RWPE2 (cell line): ENCODE measurements at regions not wholly inside any gene's neighbourhood (a gene's known extent, or its start where the extent isn't known, plus 50 kb on each side); places are given as distances from the start of the nearest gene placed in this dataset.
"Not testable (repeated sequence)": the region's sequence is repeated elsewhere in the genome, so short reads cannot be mapped to it uniquely, and the experiment has no call there.

Experiments
- ATAC-seq: fragments of 200-7000 bp; cut with Tn5 transposase; 3 replicates; pipeline ENCODE4 v1.9.1; 2021; ENCODE audit warnings: low read depth
- DNase-seq: peaks from one replicate; pipeline ENCODE4 v3.0.0-alpha.2; 2020; ENCODE audit warnings: low spot score
- H3K27ac ChIP-seq: fragments of 450-650 bp; 2 replicates; pipeline ENCODE4 v1.5.1; 2017; ENCODE audit warnings: mild to moderate bottlenecking; ENCODE audit not compliant: poor library complexity, severe bottlenecking
- H3K27me3 ChIP-seq: fragments of 250-450 bp; sonication (Bioruptor Pico); 2 replicates; pipeline ENCODE4 v1.5.1; 2021; ENCODE audit warnings: mild to moderate bottlenecking, moderate library complexity; ENCODE audit not compliant: insufficient read depth, poor library complexity, severe bottlenecking
- H3K36me3 ChIP-seq: fragments of 250-450 bp; sonication (Bioruptor Pico); 2 replicates; pipeline ENCODE4 v1.5.1; 2020; ENCODE audit warnings: low read depth, mild to moderate bottlenecking, moderate library complexity
- H3K4me1 ChIP-seq: fragments of 250-450 bp; sonication (Bioruptor Pico); 2 replicates; pipeline ENCODE4 v1.5.1; 2021; ENCODE audit warnings: mild to moderate bottlenecking, moderate library complexity; ENCODE audit not compliant: insufficient read depth, poor library complexity, severe bottlenecking
- H3K4me3 ChIP-seq: fragments of 250-450 bp; sonication (Bioruptor Pico); 2 replicates; pipeline ENCODE4 v1.5.1; 2021; ENCODE audit warnings: mild to moderate bottlenecking, moderate library complexity; ENCODE audit not compliant: severe bottlenecking
- H3K9me3 ChIP-seq: fragments of 250-450 bp; sonication (Bioruptor Pico); 2 replicates; pipeline ENCODE4 v1.5.1; 2021; ENCODE audit warnings: mild to moderate bottlenecking, moderate library complexity; ENCODE audit not compliant: severe bottlenecking
- CTCF ChIP-seq: fragments of 450-650 bp; IDR thresholded peaks from one replicate; pipeline ENCODE4 v1.5.1; 2017; ENCODE audit warnings: mild to moderate bottlenecking, moderate library complexity; ENCODE audit not compliant: poor library complexity, severe bottlenecking

GRCh38 chr1:114035304-114035700, 56.0 kb downstream of the OLFML3 start:
- no peak for TF ChIP-seq CTCF
- H3K27ac ChIP-seq: no peak overlapping the region
- ATAC-seq (no peak), DNase-seq (no peak)
- H3K4me3 ChIP-seq: no peak overlapping the region
- H3K36me3 ChIP-seq: no peaks in the 10 kb centered on the region
- no peaks in the 10 kb centered on the region for H3K9me3 ChIP-seq
- no peaks in the 10 kb centered on the region for H3K27me3 ChIP-seq
- peaks cover 16% of the 10 kb centered on the region for H3K4me1 ChIP-seq

GRCh38 chr1:114036841-114037630, 57.8 kb downstream of the OLFML3 start:
- not testable (repeated sequence) for H3K36me3 ChIP-seq, H3K27ac ChIP-seq, H3K4me3 ChIP-seq, H3K27me3 ChIP-seq, H3K9me3 ChIP-seq, DNase-seq, ATAC-seq
- H3K4me1 ChIP-seq: peaks cover 16% of the 10 kb centered on the region

GRCh38 chr1:114037631-114037890, 58.3 kb downstream of the OLFML3 start:
- DNase-seq: no peak
- no peak overlapping the region for H3K4me3 ChIP-seq
- no peak for ATAC-seq
- peaks cover 12% of the 10 kb centered on the region for H3K4me1 ChIP-seq
- no peaks in the 10 kb centered on the region for H3K27me3 ChIP-seq
- no peaks in the 10 kb centered on the region for H3K36me3 ChIP-seq
- no peaks in the 10 kb centered on the region for H3K9me3 ChIP-seq
- no peak for TF ChIP-seq CTCF
- no peak overlapping the region for H3K27ac ChIP-seq

GRCh38 chr1:114037962-114038816, 58.9 kb downstream of the OLFML3 start:
- DNase-seq (no peak), ATAC-seq (0 out of 3 replicates have a peak, but pooled peaks have one; percentile 18)
- peaks cover 2% of the 10 kb centered on the region for H3K27me3 ChIP-seq
- no peak overlapping the region for H3K4me3 ChIP-seq
- H3K27ac ChIP-seq: no peak overlapping the region
- H3K9me3 ChIP-seq: no peaks in the 10 kb centered on the region
- no peaks in the 10 kb centered on the region for H3K36me3 ChIP-seq
- peaks cover 9% of the 10 kb centered on the region for H3K4me1 ChIP-seq
- no peak for TF ChIP-seq CTCF
